Globus pallidus (tissue), 1 donor: ENCODE measurements at regions not wholly inside any gene's neighbourhood (a gene's known extent, or its start where the extent isn't known, plus 50 kb on each side); places are given as distances from the start of the nearest gene placed in this dataset.

Experiments used
- DNase-seq: peaks from one replicate; pipeline ENCODE4 v3.0.0-alpha.2; 2015; ENCODE audit warnings: low spot score

DNA sequence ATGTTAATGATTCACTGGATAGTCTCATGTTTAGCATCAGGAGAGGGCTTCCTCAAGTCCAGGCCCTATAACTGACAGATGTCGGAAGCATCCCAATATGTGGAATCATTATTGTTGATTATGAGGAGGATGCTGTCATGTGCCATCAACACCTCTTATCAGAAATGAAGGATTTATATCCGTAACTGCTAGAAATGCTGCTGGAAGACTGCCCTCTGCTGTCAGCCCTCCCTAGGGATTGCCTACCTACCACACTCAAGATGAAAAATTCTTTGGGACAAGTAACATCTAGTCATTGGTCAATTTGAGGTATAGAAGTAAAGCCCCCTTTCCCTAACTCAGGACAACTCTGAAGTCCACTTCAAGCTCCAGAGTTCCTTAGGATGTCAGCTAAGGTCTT is 1166.5 kb upstream of the NXPH2 start:
- no peak for DNase-seq

DNA sequence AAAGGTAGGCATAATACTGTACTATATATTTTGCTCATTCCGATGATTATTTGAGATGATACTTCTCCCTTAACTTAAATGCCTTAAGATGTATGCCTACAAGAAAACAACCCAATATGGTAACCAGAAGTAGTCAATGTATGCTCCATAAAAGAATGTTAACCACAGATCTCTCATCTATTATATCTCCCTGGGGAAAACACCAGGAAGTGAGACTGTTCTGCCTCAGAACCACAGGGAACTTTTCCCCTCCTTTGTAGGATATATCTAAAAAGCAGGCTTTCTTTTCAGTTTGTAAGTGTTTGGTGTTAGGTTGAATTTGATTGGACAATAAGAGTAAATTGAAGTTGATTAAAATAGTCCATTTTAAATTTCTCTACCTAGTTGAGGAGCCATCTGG is 1160.5 kb upstream of the NXPH2 start:
- DNase-seq, result no peak

DNA sequence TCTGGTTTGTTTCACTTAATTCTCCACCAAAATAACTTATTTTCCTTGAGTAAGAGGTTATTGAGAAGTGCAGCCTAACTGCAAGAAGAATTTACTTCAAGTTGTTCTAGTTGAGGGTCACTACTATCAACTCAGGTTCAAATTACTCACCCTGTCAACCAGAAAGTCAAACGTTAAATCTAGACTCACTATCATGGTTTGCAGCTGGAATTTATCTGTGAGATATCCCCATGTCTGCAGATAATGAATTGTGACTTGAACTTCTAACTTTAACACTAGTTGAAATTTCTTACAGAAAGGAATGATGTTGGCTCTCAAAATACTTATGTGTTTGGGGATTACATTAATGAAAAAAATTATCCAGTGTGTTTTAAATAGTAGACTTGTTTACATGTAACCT is 1145.7 kb upstream of the NXPH2 start:
- no peak for DNase-seq

DNA sequence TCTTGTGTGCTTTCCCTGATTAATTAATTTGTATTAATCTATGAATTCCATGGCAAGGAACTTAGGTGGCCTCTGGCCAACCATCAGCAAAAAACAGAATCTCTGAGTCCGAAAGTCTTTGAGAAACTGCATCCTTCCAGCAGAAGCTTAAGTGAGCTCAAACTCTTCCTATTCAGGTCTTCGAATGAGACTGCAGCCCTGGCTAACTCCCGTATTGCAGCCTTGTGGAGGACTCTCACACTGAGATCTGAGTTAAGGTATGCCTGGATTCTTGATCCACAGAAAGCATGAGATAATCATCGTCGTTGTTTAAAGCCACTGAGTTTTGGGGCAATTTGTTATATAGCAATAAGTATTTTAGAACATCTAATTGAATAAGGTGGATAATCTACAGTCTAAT is 1143.9 kb upstream of the NXPH2 start:
- no peak for DNase-seq

- no peak for DNase-seq
These were observed 1138.8 kb upstream of the NXPH2 start for GRCh38 chr2:139918982-139919381.

- no peak for DNase-seq
These were observed 1137.6 kb upstream of the NXPH2 start for GRCh38 chr2:139917690-139918384.

DNA sequence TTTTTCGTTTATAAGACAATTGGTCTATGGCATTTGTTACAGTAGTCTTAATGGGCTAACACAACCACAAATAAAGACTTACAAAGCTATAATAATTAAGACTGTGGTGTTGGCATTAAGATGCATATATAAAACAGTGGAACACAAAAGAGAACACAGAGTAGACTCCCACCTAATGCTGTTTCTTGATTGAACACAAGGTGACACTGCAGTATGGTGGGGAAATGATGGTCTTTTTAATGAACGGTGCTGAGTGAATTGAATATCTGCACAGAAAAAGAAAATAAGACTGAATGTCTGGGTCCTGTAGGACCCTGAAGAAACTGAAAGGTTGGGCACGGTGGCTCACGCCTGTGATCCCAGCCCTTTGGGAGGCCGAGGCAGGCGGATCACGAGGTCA is 1136.6 kb upstream of the NXPH2 start:
- DNase-seq, result no peak

- DNase-seq, result no peak
These were observed 1131.0 kb upstream of the NXPH2 start for GRCh38 chr2:139911160-139911559.

- DNase-seq, result no peak
These were observed 1128.9 kb upstream of the NXPH2 start for GRCh38 chr2:139909136-139909535.

- no peak for DNase-seq
These were observed 1125.4 kb upstream of the NXPH2 start for GRCh38 chr2:139905624-139906023.

DNA sequence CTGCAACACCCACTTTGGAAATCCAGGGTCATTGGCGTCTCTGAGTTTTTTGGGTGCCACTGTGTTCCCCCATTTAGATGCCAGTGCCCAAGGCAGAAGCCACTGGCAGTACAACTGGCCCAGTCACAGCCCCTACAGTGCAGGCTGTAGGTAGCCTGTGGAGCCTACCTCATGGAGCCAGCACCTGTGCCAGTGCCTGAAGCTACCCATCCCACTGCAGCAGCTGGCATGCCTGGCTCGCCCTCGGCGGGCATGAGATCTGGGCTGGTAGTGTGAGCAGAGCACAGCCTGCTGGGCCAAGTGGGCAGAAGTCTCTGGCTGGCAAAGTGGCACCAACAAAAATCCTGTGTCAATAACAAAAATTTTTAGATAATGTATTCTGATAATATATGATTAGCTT is 1111.4 kb upstream of the NXPH2 start:
- no peak for DNase-seq

- DNase-seq, result no peak
These were observed 1105.8 kb upstream of the NXPH2 start for GRCh38 chr2:139885921-139886498.

DNA sequence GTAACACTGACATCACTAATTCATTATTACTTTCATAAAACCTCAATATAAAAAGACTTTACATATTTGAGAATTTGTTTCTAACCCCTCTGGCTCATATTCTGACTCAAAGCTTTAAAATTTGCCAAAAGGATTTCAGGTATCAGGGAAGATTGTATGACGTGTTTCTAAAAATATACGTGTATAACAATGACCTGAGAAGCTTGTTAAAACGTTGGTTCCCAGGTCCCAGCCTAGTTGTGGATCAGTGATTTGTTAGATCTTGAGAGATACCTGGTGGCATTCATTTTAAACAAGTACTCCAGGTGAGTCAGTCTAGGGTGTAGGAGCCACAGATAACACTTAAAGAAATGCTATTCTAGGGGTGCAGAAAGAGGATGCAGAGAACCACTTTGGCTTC is 1096.8 kb upstream of the NXPH2 start:
- no peak for DNase-seq

DNA sequence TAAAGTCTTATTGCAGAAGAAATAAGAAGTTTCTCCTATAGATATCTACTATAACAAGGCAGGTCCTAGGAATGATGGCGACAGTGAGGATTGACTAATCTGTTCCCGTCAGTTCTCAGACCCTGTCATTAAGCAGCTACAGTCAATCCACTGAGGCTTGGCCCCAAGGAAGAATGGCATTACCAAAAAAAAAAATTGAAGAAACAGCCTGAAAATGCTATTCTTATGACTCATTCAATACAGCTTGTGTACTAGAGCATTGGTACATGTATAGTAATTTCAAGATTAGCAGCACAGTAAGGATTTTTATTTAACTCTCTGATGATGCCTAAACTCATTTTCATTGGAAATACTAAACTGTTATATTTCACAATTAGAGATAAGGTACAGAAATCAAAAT is 1096.1 kb upstream of the NXPH2 start:
- no peak for DNase-seq

GRCh38 chr2:139872503-139872902 is 1092.3 kb upstream of the NXPH2 start:
- no peak for DNase-seq

DNA sequence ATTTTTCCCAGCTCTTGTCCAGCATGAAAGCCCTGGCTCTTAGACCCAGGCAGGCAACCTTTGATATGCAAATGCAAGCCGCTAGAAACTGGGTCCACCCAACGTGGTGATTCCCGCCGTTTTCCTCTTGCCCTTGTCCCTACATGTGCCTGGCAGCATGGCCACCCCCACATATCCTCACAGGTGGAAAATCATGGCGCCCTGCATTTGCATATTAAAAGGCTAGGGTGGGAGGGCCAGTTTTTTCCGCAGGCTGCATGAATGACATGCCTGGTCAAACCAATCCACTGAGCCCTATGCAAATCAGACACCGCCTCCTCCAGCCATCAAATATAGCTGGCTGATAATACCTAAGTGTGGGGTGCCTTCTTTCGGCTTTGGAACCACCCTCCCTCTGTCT is 1091.8 kb upstream of the NXPH2 start:
- DNase-seq, result no peak

GRCh38 chr2:139867601-139868226 is 1087.5 kb upstream of the NXPH2 start:
- DNase-seq, result no peak

DNA sequence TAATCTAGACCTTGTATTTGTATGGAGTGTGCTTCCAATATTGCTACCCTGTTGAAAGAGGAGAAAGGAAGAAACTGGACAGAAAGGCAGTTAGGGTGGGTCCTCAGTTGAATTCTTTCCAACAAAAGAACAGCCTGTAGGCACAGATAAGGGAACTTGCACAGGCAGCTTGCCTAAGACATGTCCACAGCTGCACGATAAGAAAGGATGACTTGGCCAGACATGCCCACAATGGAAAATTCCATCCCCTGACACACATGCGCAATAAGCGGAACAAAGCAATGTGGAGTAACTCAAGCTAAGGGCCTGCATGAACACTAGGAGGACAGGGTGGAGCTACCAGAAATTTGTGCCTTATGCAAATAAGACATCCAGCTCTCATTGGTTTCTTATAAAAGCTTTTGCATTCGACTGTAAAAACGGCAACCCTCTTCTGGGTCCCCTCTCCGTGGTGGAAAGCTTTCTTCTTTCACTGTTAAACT is 1084.7 kb upstream of the NXPH2 start:
- no peak for DNase-seq

DNA sequence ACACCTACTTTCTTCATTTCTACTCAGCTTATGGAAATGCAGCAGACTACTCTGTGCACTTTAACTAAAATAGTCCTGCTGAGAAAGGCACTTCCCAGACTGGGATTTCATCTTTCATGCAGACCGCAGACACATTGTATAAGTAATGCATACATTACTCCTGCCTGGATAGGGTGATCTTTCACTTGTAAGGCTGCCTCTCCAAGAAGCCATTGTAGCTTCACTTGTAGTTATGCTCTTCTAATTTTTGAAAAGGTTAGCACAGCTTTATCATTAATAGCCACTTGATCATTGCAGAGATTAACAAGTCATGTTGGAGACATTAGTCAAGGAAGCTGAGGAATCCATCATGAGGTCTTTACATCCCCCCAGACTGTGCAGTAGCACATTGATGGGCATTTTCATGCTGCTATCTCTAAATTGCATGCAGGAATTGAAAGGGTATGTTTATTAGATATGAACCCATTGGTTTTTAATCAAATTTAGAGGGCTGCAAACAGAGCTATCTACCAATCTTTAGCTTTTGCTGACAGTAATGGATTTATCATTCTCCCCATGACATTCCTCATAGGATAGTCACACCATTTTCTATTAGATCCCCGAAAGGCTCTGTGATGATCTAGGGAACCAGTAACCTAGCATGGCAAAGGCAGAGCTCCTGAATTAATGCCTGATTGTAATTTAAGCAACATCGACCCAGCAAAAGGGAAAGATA is 1074.7 kb upstream of the NXPH2 start:
- no peak for DNase-seq

DNA sequence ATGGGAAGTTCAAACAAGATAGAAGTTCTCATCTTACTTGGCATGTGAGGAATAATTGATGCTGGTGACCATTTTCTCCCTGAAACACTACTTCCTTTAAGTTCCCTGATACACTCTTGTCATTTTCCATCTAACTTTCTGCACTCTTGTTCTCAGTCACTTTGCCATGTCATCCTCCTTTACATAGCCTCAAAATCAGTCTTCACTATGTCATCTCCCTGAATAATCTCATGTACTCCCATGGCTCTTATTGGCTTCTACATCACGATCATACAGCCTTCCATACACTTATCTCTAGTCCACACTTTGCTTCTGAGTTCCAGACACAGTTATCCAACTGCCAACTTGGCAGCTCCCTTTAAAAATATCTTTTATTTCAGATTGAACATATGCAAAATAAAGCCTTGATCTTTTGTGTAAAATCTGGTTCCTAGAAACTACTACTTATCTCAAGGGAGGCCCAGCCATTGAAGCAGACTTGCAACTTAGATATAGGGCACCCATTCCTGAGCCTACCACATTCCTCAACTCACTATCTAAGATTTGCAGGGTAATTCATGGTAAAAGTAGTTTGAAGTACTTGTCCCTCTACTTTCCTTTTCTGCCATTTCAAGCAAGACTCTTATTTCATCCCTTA is 1070.2 kb upstream of the NXPH2 start:
- DNase-seq, result no peak

- DNase-seq, result no peak
These were observed 1056.6 kb upstream of the NXPH2 start for GRCh38 chr2:139836769-139837168.

DNA sequence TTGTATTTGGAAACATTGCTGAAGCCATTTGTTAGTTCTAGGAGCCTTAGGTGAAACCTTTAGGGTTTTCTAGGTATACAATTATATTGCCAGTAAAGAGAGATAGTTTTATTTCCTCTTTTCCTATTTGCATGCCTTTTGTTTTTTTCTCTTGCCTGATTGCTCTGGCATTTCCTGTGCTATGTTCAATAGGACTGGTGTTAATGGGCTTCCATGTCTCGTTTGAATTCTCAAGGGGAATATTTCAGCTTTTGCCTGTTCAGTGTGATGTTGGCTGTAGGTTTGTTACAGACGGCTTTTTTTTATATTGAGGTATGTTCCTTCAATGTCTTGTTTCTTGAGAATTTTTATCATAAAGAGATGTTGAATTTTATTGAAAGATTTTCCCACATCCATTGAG is 1054.9 kb upstream of the NXPH2 start:
- no peak for DNase-seq
